ENCODE measurements at regions not wholly inside any gene's neighbourhood (a gene's known extent, or its start where the extent isn't known, plus 50 kb on each side); places are given as distances from the start of the nearest gene placed in this dataset.
"Not testable (repeated sequence)": the region's sequence is repeated elsewhere in the genome, so short reads cannot be mapped to it uniquely, and the experiment has no call there.

DNA sequence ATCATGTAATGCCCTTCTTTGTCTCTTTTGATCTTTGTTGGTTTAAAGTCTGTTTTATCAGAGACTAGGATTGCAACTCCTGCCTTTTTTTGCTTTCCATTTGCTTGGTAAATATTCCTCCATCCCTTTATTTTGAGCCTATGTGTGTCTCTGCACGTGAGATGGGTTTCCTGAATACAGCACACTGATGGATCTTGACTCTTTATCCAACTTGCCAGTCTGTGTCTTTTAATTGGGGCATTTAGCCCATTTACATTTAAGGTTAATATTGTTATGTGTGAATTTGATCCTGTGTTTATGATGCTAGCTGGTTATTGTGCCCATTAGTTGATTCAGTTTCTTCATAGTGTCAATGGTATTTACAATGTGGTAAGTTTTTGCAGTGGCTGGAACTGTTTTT is 72.7 kb downstream of the ADCYAP1 start:
- H3K4me3 Mint-ChIP-seq (ENCODE audit: unreplicated experiment) = peak overlapping the region; percentile 80
- not testable (repeated sequence) for H3K36me3 Mint-ChIP-seq (ENCODE audit: low read depth); H3K27ac Mint-ChIP-seq (ENCODE audit: unreplicated experiment)

DNA sequence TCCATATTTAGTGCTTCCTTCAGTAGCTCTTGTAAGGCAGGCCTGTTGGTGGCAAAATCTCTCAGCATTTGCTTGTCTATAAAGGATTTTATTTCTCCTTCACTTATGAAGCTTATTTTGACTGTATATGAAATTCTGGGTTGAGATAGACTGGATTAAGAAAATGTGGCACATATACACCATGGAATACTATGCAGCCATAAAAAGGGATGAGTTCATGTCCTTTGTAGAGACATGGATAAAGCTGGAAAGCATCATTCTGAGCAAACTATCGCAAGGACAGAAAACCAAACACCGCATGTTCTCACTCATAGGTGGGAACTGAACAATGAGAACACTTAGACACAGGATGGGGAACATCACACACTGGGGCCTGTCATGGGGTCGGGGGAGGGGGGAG is 73.1 kb downstream of the ADCYAP1 start:
- not testable (repeated sequence) for H3K27ac Mint-ChIP-seq (ENCODE audit: unreplicated experiment)

More for the DNA sequence above, 72.7 kb downstream of the ADCYAP1 start:
- not testable (repeated sequence) for DNase-seq (ENCODE audit: low spot score); H3K27me3 Mint-ChIP-seq (ENCODE audit: low read depth)
- H3K9me3 Mint-ChIP-seq (ENCODE audit: low read depth) = peaks cover 15% of the 10 kb centered on the region
- peaks cover 14% of the 10 kb centered on the region for H3K4me1 Mint-ChIP-seq (ENCODE audit: low read depth)

DNA sequence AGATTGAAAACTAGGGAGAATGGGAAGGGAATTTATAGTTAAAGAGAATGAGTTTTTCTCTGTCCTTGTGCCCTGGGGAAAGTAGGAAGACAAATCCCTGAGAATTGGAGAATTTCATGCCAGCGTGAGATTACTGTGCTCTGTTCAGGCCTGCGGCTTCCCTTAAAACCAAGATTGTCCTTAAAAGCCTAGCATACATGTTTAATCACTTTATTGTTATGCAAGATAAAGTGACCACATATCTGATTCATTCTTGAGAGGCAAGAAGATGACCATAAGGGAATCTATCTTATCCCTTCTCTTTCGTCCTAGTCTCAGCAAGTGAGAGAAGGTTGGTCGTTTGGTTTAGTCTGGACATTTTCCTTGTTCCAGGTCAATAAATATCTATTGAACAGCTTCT is 75.9 kb downstream of the ADCYAP1 start:
- H3K9me3 Mint-ChIP-seq (ENCODE audit: low read depth) = peaks cover 11% of the 10 kb centered on the region
- no peak overlapping the region for H3K4me3 Mint-ChIP-seq (ENCODE audit: unreplicated experiment)
- H3K27ac Mint-ChIP-seq (ENCODE audit: unreplicated experiment) = no peak overlapping the region
- TF ChIP-seq, protein P1, sequence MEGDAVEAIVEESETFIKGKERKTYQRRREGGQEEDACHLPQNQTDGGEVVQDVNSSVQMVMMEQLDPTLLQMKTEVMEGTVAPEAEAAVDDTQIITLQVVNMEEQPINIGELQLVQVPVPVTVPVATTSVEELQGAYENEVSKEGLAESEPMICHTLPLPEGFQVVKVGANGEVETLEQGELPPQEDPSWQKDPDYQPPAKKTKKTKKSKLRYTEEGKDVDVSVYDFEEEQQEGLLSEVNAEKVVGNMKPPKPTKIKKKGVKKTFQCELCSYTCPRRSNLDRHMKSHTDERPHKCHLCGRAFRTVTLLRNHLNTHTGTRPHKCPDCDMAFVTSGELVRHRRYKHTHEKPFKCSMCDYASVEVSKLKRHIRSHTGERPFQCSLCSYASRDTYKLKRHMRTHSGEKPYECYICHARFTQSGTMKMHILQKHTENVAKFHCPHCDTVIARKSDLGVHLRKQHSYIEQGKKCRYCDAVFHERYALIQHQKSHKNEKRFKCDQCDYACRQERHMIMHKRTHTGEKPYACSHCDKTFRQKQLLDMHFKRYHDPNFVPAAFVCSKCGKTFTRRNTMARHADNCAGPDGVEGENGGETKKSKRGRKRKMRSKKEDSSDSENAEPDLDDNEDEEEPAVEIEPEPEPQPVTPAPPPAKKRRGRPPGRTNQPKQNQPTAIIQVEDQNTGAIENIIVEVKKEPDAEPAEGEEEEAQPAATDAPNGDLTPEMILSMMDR (IDR thresholded peaks at IDR 0.05) = no peak
- no peaks in the 10 kb centered on the region for H3K27me3 Mint-ChIP-seq (ENCODE audit: low read depth)
- no peak for DNase-seq (ENCODE audit: low spot score)
- peaks cover 23% of the 10 kb centered on the region for H3K4me1 Mint-ChIP-seq (ENCODE audit: low read depth)
- H3K36me3 Mint-ChIP-seq (ENCODE audit: low read depth) = peaks cover 5% of the 10 kb centered on the region

More for the DNA sequence above, 73.1 kb downstream of the ADCYAP1 start:
- H3K36me3 Mint-ChIP-seq (ENCODE audit: low read depth); H3K27me3 Mint-ChIP-seq (ENCODE audit: low read depth); DNase-seq (ENCODE audit: low spot score): not testable (repeated sequence)
- peaks cover 15% of the 10 kb centered on the region for H3K9me3 Mint-ChIP-seq (ENCODE audit: low read depth)
- H3K4me1 Mint-ChIP-seq (ENCODE audit: low read depth) = peaks cover 14% of the 10 kb centered on the region
- peak overlapping the region; percentile 80 for H3K4me3 Mint-ChIP-seq (ENCODE audit: unreplicated experiment)

DNA sequence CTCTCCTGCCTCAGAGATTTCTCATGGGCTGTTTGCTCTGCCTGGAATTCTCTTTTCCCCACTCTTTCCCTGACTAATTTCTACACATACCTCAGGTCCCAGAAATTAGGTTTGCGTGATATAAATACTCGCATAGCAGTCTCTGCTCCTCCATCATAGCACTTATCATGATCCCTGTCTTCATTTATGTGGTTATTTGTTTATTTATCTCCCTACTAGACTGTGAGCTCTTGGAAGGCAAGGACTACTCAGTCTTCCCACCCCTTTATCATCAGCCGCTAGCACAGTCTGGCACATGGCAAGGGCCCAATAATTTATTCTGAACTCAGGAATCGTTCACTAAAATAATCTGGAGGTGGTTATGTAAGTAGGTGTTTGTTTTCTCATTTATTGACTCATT is 79.3 kb downstream of the ADCYAP1 start:
- no peak overlapping the region for H3K4me3 Mint-ChIP-seq (ENCODE audit: unreplicated experiment)

DNA sequence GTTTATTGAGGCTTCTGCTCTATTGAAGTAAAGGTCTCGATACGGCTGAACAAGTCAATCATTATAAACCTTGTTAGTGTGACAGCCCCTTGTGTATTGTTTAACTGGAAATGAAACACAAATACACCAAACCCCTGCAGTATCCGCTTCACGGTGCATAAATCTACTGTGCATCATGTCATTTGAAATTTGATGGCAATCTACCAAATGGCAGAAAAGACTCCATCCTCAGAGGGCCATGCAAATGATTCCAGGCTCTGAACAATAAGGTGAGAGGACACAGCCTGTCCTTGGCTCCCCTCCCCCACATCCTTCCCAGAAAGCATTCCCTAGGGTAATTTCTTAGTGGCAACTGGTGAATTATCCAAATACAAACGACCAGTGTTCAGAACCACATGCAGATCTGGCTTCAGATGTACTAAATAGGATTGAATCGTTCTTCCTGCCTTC is 80.6 kb downstream of the ADCYAP1 start:
- H3K36me3 Mint-ChIP-seq (ENCODE audit: low read depth) = no peaks in the 10 kb centered on the region
- TF ChIP-seq, protein P1 (IDR thresholded peaks at IDR 0.05) = no peak
- H3K9me3 Mint-ChIP-seq (ENCODE audit: low read depth) = peaks cover 8% of the 10 kb centered on the region
- H3K4me1 Mint-ChIP-seq (ENCODE audit: low read depth) = peaks cover 34% of the 10 kb centered on the region
- H3K27ac Mint-ChIP-seq (ENCODE audit: unreplicated experiment) = no peak overlapping the region
- H3K27me3 Mint-ChIP-seq (ENCODE audit: low read depth) = no peaks in the 10 kb centered on the region
- DNase-seq (ENCODE audit: low spot score) = no peak
- H3K4me3 Mint-ChIP-seq (ENCODE audit: unreplicated experiment) = no peak overlapping the region

More for the DNA sequence above, 79.3 kb downstream of the ADCYAP1 start:
- peaks cover 8% of the 10 kb centered on the region for H3K9me3 Mint-ChIP-seq (ENCODE audit: low read depth)
- no peaks in the 10 kb centered on the region for H3K36me3 Mint-ChIP-seq (ENCODE audit: low read depth)
- peaks cover 34% of the 10 kb centered on the region for H3K4me1 Mint-ChIP-seq (ENCODE audit: low read depth)
- no peak overlapping the region for H3K27ac Mint-ChIP-seq (ENCODE audit: unreplicated experiment)
- no peak for DNase-seq (ENCODE audit: low spot score)
- H3K27me3 Mint-ChIP-seq (ENCODE audit: low read depth) = no peaks in the 10 kb centered on the region
- TF ChIP-seq, protein P1 (IDR thresholded peaks at IDR 0.05) = no peak

DNA sequence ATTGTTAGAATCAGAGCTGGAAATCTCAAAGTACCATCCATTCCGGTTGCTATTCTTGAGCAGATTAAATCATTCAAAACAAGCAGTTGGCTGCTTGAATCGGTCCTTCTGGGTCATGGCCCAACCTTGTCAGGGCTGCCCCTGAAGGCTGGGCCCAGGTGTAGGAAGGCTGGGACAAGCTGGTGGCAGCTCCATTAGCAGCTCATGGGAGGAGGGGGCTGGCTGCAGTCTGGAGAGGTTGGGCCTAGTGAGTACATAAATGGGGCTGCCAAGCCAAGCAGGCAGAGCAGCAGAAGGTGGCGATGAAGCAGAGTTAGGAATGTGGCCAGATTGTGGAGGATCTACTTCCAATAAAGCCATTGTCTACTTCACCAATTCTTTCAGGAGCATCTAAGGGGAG is 81.4 kb downstream of the ADCYAP1 start:
- no peak for DNase-seq (ENCODE audit: low spot score)
- TF ChIP-seq, protein P1 (IDR thresholded peaks at IDR 0.05) = no peak
- no peak overlapping the region for H3K27ac Mint-ChIP-seq (ENCODE audit: unreplicated experiment)
- peaks cover 41% of the 10 kb centered on the region for H3K4me1 Mint-ChIP-seq (ENCODE audit: low read depth)
- no peaks in the 10 kb centered on the region for H3K36me3 Mint-ChIP-seq (ENCODE audit: low read depth)
- no peak overlapping the region for H3K4me3 Mint-ChIP-seq (ENCODE audit: unreplicated experiment)
- H3K9me3 Mint-ChIP-seq (ENCODE audit: low read depth) = peaks cover 8% of the 10 kb centered on the region
- H3K27me3 Mint-ChIP-seq (ENCODE audit: low read depth) = no peaks in the 10 kb centered on the region
